Nephron progenitor cell (in vitro differentiated cells): ENCODE measurements at regions not wholly inside any gene's neighbourhood (a gene's known extent, or its start where the extent isn't known, plus 50 kb on each side); places are given as distances from the start of the nearest gene placed in this dataset.
"Not testable (repeated sequence)": the region's sequence is repeated elsewhere in the genome, so short reads cannot be mapped to it uniquely, and the experiment has no call there.

Source experiments
- DNase-seq: peaks from one replicate; pipeline ENCODE4 v3.0.0; 2021
- H3K27ac Mint-ChIP-seq: 2 replicates; pipeline ENCODE4 v1.8.0; 2021; ENCODE audit warnings: mild to moderate bottlenecking, moderate library complexity, mixed read lengths
- H3K27me3 Mint-ChIP-seq: 2 replicates; pipeline ENCODE4 v1.8.0; 2021; ENCODE audit warnings: mild to moderate bottlenecking, low read depth, mixed read lengths; ENCODE audit not compliant: poor library complexity
- H3K36me3 Mint-ChIP-seq: 2 replicates; pipeline ENCODE4 v1.8.0; 2021; ENCODE audit warnings: low read depth, mixed read lengths
- H3K4me1 Mint-ChIP-seq: 2 replicates; pipeline ENCODE4 v1.8.0; 2021; ENCODE audit warnings: mixed read lengths
- H3K4me3 Mint-ChIP-seq: 2 replicates; pipeline ENCODE4 v1.8.0; 2021; ENCODE audit warnings: mild to moderate bottlenecking, moderate library complexity, mixed read lengths
- H3K9me3 Mint-ChIP-seq: 2 replicates; pipeline ENCODE4 v1.8.0; 2021; ENCODE audit warnings: mild to moderate bottlenecking, moderate library complexity, mixed read lengths
- TF ChIP-seq, protein P1 (sequence below): fragments of 200-600 bp; sonication (generic); IDR thresholded peaks from 2 replicates; pipeline ENCODE4 v1.5.0; 2021; ENCODE audit warnings: antibody characterized with exemption

DNA sequence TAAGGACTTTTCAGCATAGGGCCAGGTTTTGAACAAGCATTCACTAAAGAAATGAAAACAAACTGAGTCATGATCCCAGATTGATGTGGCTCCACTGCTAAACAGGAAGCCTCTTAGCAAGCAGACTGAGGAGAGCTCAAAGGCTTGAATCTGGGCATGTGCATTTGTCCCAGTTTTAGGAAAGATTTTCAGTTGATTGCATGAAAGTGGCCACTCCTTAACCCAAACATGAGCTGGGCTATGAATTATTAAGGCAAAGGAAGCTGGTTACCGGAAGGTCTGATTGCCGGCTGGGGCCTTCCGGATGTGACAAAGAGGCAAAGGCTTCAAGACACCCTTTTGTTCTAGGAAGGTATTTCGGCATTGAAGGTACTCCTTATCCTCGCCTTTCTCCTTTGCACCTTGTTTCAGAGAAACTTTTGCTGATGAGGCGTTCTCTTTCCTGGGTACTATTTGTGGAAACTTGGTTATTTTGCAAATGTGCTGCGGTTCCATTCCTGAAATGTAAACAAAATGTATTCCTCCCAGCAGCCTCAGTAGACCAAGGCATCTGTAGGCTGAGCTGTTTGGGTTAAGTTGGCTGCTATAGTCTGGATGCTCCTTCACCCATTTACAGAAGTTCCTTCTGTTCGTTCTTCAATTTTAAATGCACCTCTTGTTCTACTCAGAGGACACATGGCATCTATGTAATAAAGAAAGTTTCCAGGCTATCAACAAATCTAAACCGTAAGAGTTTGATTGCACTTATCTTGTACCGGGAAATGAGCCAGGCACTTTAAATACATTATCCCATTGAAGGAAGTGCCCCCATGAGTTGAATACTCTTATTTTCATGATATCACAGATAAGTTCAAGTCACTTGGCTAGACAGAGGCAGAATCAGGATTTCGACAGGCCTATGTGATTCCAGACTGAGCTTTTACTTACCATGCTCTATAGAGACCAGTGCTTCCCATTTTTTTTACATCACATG lies 115.6 kb upstream of the METAP2 start:
- Mint-ChIP-seq H3K27ac (no peak overlapping the region), H3K36me3 (no peaks in the 10 kb centered on the region), H3K9me3 (no peaks in the 10 kb centered on the region), H3K27me3 (peaks cover 4% of the 10 kb centered on the region), H3K4me3 (no peak overlapping the region), H3K4me1 (peaks cover 6% of the 10 kb centered on the region)
- no peak for DNase-seq
- TF ChIP-seq, protein P1, sequence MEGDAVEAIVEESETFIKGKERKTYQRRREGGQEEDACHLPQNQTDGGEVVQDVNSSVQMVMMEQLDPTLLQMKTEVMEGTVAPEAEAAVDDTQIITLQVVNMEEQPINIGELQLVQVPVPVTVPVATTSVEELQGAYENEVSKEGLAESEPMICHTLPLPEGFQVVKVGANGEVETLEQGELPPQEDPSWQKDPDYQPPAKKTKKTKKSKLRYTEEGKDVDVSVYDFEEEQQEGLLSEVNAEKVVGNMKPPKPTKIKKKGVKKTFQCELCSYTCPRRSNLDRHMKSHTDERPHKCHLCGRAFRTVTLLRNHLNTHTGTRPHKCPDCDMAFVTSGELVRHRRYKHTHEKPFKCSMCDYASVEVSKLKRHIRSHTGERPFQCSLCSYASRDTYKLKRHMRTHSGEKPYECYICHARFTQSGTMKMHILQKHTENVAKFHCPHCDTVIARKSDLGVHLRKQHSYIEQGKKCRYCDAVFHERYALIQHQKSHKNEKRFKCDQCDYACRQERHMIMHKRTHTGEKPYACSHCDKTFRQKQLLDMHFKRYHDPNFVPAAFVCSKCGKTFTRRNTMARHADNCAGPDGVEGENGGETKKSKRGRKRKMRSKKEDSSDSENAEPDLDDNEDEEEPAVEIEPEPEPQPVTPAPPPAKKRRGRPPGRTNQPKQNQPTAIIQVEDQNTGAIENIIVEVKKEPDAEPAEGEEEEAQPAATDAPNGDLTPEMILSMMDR: no peak

- H3K27ac Mint-ChIP-seq: peak overlapping the region; percentile 32
- no peaks in the 10 kb centered on the region for H3K36me3 Mint-ChIP-seq
- no peak overlapping the region for H3K4me3 Mint-ChIP-seq
- H3K9me3 Mint-ChIP-seq: no peaks in the 10 kb centered on the region
- no peaks in the 10 kb centered on the region for H3K4me1 Mint-ChIP-seq
- TF ChIP-seq, protein P1: no peak
- no peak for DNase-seq
- H3K27me3 Mint-ChIP-seq: peaks cover 7% of the 10 kb centered on the region
These were observed 108.0 kb upstream of the METAP2 start for GRCh38 chr12:95365912-95366311.

- no peak overlapping the region for H3K4me3 Mint-ChIP-seq
- H3K27ac Mint-ChIP-seq: no peak overlapping the region
- no peaks in the 10 kb centered on the region for H3K9me3 Mint-ChIP-seq
- TF ChIP-seq, protein P1: no peak
- DNase-seq: no peak
- H3K4me1 Mint-ChIP-seq: no peaks in the 10 kb centered on the region
- H3K27me3 Mint-ChIP-seq: peaks cover 4% of the 10 kb centered on the region
- H3K36me3 Mint-ChIP-seq: no peaks in the 10 kb centered on the region
These were observed 105.0 kb upstream of the METAP2 start for GRCh38 chr12:95368931-95369330.

GRCh38 chr12:95371571-95371970 lies 102.4 kb upstream of the METAP2 start:
- no peaks in the 10 kb centered on the region for H3K27me3 Mint-ChIP-seq
- no peak overlapping the region for H3K4me3 Mint-ChIP-seq
- DNase-seq: no peak
- no peaks in the 10 kb centered on the region for H3K9me3 Mint-ChIP-seq
- H3K27ac Mint-ChIP-seq: no peak overlapping the region
- no peaks in the 10 kb centered on the region for H3K4me1 Mint-ChIP-seq
- TF ChIP-seq, protein P1: no peak
- no peaks in the 10 kb centered on the region for H3K36me3 Mint-ChIP-seq

DNA sequence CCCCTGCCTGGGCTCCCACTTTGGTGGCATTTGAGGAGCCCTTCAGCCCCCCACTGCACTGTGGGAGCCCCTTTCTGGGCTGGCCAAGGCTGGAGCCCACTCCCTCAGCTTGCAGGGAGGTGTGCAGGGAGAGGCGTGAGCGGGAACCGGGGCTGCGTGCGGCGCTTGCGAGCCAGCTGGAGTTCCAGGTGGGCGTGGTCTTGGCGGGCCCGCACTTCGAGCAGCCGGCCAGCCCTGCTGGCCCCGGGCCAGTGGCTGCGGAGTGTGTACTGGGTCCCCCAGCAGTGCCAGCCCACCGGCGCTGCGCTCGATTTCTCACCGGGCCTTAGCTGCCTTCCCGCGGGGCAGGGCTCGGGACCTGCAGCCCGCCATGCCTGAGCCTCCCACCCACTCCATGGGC lies 94.5 kb upstream of the METAP2 start:
- not testable (repeated sequence) for H3K4me3 Mint-ChIP-seq, H3K36me3 Mint-ChIP-seq, H3K27me3 Mint-ChIP-seq, H3K4me1 Mint-ChIP-seq, H3K27ac Mint-ChIP-seq, DNase-seq, H3K9me3 Mint-ChIP-seq

DNA sequence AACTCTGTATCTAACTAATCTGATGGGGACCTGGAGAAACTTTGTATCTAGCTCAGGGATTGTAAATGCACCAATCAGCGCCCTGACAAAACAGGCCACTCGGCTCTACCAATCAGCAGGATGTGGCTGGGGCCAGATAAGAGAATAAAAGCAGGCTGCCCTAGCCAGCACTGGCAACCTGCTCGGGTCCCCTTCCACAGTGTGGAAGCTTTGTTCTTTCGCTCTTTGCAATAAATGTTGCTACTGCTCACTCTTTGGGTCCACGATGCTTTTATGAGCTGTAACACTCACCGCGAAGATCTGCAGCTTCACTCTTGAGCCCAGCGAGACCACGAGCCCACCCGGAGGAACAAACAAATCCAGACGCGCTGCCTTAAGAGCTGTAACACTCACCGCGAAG lies 93.6 kb upstream of the METAP2 start:
- H3K9me3 Mint-ChIP-seq, H3K4me1 Mint-ChIP-seq, DNase-seq, H3K4me3 Mint-ChIP-seq, H3K27ac Mint-ChIP-seq, H3K27me3 Mint-ChIP-seq, H3K36me3 Mint-ChIP-seq: not testable (repeated sequence)
